ENCODE measurements at regions not wholly inside any gene's neighbourhood (a gene's known extent, or its start where the extent isn't known, plus 50 kb on each side); places are given as distances from the start of the nearest gene placed in this dataset.

GRCh38 chr16:8381814-8382213 is 208.5 kb downstream of the TMEM114 start:
- TF ChIP-seq POLR2A (IDR thresholded peaks at IDR 0.05) = no peak
- TF ChIP-seq CTCF (IDR thresholded peaks at IDR 0.05) = no peak
